GM12801 (cell line): ENCODE measurements at regions not wholly inside any gene's neighbourhood (a gene's known extent, or its start where the extent isn't known, plus 50 kb on each side); places are given as distances from the start of the nearest gene placed in this dataset.

ENCODE experiments used
- CTCF ChIP-seq: IDR thresholded peaks from one replicate; pipeline ENCODE4 v1.5.1; 2011; ENCODE audit warnings: control low read depth; ENCODE audit not compliant: insufficient read length; ENCODE audit errors: extremely low read depth

- no peak for TF ChIP-seq CTCF
Observed at GRCh38 chr12:98421316-98421715, 94.1 kb upstream of the TMPO start.

GRCh38 chr12:98422359-98422758, 93.0 kb upstream of the TMPO start:
- TF ChIP-seq CTCF: no peak

- no peak for TF ChIP-seq CTCF
Observed at GRCh38 chr12:98422812-98423211, 92.6 kb upstream of the TMPO start.

- TF ChIP-seq CTCF: no peak
Observed at GRCh38 chr12:98423963-98424362, 91.4 kb upstream of the TMPO start.

- no peak for TF ChIP-seq CTCF
Observed at GRCh38 chr12:98424726-98425401, 90.5 kb upstream of the TMPO start.

- TF ChIP-seq CTCF: no peak
Observed at GRCh38 chr12:98425859-98426258, 89.5 kb upstream of the TMPO start.

GRCh38 chr12:98431089-98431488, 84.3 kb upstream of the TMPO start:
- no peak for TF ChIP-seq CTCF
